ENCODE measurements at regions not wholly inside any gene's neighbourhood (a gene's known extent, or its start where the extent isn't known, plus 50 kb on each side); places are given as distances from the start of the nearest gene placed in this dataset.
"Not testable (repeated sequence)": the region's sequence is repeated elsewhere in the genome, so short reads cannot be mapped to it uniquely, and the experiment has no call there.

DNA sequence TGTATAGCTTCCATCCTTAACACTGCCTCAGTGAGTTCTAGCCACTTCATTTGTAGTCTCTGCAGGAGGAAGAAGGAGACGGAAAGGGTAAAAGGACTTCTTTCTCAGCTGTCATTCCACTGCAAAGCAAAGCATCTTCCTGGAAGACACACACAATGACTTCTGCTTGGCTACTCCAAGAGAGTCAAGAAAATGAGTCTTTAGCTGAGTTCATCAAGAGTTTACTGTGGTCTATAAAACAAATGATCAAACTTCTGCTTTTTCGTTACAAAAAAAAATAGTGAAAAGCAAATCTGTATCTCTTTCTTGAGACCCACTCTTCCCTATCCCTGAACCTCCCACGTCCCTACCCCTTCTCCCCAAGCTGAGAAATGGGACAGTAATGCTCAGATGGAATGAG, 205.0 kb upstream of the AHR start:
- DNase-seq (ENCODE audit: low read depth): no peak

DNA sequence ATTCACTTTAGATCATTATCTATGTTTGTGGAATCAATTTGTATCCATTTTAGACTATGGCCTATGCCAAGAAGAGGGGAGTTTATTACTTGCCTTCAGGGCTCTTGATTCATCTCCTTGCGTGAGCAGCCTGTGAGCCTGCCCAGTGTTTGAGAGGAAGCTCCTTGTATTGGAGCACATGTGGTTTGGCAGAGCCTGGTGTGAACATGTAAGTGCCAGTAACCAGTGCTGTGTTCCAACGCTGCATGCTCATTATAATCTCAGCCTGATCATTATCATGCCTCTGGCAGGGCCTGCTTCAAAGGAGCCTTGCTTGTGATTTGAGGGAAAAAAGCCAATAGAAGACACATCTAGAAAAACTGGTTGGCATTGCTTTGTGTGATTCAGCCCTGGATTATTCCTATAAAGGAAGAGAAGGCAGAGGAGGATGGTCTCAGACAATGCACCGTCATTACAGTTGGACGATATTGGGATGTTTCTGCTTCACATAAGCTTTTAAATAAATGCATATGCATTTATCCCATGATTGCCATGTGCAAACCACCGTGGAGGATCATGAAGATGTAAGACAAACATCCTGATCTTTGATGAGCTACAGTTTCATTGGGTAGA, 203.4 kb upstream of the AHR start:
- DNase-seq (ENCODE audit: low read depth): no peak

DNA sequence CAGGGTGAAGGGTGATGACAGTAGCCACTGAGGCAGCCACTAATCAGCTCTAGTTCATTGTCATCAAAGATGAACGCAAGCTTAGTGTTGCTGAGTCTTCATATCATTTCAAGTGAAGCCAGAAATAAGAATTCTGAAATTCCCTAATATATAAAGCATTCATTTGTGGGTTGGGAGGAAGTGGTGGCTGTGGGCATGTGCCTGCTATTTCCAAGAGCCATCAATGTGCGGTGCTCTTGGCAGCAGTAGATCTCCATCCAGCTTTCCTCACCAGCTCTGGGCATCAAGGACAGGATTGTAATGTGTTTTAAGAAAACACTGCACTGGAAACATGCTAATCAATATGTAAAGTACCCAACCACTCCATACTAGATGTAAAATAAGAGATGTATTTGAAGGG, 202.5 kb upstream of the AHR start:
- DNase-seq (ENCODE audit: low read depth): no peak

DNA sequence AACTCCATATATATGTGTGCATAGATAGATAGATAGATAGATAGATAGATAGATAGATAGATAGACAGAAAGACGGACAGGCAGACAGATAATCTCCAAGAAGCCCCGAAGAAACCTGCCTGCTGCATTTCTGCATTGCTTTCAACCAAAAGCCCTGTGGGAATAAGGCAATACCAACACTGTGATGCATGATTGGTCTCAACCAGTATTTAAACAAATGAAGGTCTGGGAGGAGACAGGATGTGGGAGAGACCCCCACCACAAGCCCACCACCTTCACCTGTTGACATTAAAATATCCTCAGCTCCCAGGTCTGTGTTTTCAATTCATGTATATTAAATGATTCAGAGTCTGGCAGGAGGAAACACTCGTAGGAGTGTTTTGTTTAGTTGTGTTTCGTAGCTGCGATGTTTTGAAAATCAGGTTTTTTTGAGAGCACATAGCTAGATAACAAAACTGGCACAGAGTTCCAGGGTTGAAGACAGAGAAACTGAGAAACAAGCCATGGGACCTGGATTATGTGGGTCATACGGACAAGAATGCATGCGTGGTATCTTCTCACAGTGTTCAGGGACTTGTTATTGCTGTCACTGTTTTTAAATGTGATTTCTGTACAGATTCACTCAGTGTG, 200.7 kb upstream of the AHR start:
- no peak for DNase-seq (ENCODE audit: low read depth)

DNA sequence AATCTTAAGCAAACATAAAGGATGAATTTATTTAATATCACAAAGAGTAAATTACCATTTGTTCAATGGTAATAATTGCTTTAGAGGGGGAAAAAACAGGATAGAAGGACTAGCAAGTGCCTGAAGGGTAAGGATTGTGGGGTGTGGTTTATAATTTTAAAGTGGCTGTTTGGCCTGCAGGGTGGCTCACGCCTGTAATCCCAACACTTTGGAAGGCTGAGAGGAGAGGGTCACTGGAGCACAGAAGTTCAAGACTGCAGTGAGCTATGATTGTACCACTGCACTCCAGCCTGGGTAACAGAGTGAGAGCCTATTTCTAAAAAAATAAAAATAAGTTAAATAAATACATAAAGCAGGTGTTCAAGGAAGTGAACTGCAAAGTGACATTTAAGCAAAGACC, 199.9 kb upstream of the AHR start:
- no peak for DNase-seq (ENCODE audit: low read depth)

DNA sequence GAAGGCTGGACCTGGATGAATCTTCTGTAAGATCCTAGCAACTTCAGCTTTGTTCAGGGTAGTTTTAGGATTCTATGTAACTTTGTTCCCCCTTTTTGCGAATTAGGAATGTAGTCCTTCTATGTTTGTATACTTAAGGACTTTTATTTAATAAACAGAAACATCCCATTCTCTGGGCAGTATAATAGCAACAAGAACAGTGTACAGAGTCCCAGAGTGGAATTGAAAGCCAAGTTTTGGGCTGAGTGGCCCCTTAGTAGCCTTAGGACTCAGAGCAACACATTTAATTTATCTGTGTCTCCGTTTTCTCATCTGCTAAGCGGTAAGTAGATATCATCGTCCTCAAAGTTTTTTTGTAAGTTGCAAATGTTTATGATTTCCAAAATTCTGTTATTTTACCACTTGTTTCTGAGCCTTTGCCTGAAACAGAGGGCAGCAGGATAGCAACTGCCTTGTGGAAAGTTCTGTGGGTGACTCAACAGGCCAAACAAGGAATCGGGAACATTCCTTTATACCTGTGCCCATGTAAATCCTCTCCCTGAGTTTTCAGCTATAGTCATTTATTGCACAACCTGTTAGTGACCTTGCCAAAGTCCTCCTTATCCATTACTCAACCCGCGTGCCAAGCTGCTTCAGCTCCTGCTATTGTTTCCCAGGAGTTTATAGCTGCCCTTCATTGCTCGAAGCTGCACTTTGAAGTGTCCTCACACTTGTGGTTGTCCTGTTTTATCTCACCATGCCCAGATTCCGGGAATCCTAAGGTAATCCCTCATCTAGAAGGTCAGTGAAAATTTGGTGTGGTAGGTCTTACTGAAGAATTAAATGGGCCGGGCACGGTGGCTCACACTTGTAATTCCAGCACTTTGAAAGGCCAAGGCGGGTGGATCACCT, 199.1 kb upstream of the AHR start:
- no peak for DNase-seq (ENCODE audit: low read depth)

DNA sequence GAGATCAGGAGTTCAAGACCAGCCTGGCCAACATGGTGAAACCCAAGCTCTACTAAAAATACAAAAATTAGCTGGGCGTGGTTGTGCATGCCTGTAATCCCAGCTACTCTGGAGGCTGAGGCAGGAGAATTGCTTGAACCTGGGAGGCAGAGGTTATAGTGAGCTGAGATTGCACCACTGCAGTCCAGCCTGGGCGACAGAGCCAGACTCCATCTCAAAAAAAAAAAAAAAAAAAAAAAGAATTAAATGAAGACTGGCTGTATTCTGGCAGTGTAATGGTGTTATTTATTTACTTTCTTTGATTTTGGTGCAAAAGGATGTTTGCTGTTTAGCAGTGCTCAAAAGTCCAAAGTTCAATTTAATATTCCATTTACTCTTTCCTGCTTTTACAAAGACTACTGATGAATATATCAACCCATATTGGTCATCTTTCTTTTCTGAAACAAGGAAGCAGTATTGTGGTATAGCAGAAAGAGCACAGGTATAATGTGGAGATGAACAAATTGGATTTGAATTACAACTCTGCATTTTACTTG, 198.4 kb upstream of the AHR start:
- not testable (repeated sequence) for DNase-seq (ENCODE audit: low read depth)

DNA sequence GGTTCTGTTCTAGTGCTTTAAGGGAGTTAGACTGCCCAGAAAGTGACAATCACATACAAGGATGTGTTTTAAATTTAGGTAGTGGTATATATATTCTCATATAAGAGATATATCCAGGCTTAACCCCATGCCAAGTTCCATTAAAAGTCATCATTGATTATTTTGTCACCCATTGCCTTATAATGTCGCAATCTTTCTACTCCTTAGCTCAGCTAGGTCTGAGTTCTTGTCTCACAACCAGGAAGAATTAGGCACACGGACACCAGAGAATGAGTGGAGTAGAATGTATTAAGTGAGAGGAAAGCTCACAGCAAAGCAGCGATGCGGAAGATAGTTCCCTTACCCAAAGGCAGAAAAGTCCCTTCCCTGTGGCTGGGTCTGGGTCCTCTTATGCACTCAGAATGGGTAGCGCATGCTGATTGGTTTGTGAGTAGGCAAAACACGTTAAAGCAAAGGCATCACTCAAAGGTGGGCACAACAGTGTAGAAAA, 197.2 kb upstream of the AHR start:
- DNase-seq (ENCODE audit: low read depth): no peak

DNA sequence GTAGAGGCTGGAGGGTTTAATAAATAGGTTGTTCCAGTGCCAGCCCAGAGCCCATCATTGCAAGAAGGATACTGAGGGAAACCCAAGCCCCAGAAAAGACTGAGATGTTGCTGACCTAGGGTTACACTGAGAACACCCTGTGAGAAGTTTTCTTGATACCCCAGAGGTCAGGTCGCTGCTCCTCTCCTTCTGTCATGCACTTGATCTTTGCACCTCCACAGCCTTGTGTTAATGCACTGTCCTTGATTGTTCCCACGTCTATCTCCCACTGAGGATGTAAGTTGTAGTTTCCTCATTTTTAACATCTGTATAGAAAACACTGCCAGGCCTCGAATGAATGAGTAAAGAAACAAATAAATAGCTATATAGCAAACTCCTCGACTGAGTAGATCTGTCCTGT, 195.3 kb upstream of the AHR start:
- no peak for DNase-seq (ENCODE audit: low read depth)

DNA sequence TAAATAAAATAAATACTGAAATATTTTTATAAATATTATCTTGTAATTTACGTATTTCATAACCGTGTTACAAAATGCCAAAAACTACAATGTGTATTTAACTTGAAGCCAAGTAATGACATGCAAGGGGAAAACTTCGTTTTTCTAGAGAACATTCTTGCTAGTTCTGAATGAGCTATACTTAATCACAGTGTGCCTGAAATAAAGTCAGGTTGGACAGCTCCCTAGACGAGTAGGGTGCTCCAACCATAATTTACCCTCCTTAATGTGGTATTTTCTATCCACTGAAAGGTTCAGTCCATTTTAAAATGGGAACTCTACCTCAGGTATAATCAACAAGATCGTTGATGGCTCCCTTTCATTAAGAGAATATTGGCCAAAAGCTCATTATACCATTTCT, 194.5 kb upstream of the AHR start:
- no peak for DNase-seq (ENCODE audit: low read depth)

DNA sequence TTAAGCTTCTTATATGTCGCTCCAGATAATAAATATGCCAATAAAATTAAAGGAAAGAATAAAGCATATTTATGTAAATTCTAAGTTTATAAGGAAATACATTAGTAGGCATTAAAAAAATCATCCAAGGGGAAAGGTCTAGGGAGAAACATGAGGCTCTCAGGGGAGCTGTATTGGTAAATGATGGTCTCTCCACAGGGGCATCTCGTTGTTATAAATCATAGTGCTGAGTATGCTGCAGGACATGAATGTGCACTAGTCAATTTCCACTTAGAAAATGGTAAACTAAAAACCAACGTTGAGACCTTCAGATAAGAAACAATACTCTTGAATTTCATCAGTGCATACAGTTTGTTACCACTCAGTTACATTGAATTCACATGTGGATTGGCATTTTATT, 194.0 kb upstream of the AHR start:
- no peak for DNase-seq (ENCODE audit: low read depth)

DNA sequence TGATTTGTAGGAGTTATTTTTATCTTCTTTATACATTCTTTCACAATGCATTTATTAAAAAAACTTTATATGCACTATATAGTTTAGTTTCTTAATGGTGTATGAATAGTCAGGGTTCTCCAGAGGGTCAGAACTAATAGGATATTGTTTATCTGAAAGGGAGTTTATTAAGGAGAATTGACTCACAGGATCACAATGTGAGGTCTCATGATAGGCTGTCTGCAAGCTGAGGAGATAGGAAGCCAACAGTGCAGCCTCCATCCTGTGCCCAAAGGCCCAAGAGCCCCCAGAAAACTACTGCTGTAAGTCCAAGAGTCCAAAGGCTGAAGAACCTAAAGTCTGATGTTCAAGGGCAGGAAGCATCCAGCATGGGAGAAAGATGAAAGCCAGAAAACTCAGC, 192.8 kb upstream of the AHR start:
- DNase-seq (ENCODE audit: low read depth): no peak

DNA sequence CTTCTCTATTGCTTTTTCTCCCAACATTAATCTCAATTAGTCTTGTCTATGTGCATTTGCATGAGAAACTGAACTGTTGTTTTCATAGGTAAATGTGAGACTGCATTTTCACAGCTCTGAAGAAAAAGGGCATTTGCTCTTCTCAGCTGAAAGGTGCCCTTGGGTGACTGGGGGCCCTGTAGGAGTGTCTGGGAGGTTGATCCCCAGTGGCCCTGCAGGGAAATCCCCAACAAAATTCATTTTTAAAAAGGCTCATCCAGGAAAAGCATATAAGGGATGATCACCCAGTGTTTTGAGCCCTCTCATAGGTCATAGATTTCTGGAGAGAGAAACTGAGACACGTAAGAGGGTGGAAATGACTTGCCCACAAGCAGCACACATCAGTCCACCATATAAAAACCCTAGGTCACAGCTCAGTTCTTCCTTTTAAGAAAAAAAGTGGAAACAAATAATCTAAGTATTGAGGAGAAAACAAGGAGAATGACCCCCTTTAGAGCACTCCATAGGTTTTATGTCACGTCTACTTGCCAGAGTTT, 190.3 kb upstream of the AHR start:
- DNase-seq (ENCODE audit: low read depth): no peak

DNA sequence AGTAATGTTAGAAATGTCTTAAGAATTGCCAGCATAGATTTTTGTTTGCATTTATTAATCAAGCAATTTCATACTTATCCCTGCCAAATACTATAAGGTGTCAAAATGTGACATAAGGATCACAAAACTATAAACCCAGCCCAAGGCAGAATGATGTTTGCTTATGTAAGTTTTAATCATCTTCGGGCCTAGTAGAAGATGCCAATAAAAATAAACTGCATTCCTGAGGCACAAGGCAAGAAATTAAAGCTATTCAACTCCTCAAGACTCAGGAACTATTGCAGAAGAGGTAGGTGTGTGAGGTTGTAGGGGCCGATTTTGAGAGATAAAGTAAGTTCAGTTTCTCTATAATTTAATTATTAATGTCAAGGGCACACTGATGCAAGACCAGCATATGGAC, 189.4 kb upstream of the AHR start:
- no peak for DNase-seq (ENCODE audit: low read depth)

DNA sequence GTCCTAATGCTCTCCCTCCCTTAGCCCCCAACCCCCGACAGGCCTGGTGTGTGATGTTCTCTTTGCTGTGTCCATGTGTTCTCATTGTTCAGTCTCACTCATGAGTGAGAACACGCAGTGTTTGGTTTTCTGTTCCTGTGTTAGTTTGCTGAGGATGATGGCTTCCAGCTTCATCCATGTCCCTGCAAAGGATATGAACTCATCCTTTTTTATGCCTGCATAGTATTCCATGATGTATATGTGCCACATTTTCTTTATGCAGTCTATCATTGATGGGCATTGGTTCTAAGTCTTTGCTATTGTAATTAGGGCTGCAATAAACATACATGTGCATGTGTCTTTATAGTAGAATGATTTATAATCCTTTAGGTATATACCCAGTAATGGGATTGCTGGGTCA, 184.7 kb upstream of the AHR start:
- DNase-seq (ENCODE audit: low read depth): not testable (repeated sequence)

DNA sequence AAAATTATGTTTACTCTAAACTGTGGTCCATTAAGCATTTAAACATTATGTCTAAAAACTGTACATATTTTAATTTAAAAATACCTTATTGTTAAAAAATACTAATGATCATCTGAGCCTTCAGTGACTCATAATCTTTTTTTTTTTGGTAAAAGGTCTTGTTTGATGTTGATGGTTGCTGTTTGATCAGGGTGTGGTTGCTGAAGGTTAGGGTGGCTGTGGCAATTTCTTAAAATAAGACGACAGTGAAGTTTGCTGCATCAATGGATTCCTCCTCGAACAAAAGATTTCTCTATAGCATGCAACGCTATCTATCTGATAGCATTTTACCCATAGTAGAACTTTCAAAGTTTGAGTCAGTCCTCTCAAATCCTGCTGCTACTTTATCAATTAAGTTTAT, 180.0 kb upstream of the AHR start:
- no peak for DNase-seq (ENCODE audit: low read depth)

DNA sequence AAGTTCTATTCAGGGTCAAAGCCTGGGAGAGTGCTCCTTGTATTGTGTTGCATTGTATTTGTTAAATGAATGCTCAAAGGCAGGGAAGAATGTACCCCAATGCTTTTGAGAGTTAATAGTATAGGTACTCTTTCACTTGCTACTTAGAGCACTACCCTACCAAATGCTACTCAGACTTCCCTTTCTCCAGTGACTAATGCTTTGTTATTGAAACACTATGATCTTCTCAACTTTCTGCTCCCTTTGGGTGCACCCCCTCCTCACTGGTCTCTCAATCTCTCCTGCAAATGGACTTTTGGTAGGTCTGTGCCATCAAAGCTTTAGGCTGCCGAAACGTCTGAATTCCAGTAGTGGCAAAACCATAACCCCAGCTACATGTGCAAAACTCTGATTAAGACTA, 177.7 kb upstream of the AHR start:
- no peak for DNase-seq (ENCODE audit: low read depth)

DNA sequence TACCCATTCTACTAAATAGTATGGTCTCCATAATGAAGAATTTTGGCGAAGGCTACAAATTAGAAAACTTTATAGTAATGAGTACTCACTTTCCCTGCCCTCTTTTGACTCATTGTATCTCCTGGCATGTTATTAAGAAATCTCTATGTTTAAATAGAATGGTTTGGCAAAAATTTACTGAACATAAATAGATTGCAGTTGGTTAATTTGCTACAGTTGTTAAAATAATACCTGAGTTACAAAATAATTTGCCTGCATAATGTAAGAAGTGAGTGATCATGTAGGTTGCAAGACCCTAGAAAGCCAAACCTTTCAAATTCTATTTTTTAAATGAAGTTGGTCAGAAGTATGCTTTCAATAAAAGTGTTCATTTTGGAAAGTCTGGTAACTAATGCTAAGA, 176.8 kb upstream of the AHR start:
- DNase-seq (ENCODE audit: low read depth): no peak

DNA sequence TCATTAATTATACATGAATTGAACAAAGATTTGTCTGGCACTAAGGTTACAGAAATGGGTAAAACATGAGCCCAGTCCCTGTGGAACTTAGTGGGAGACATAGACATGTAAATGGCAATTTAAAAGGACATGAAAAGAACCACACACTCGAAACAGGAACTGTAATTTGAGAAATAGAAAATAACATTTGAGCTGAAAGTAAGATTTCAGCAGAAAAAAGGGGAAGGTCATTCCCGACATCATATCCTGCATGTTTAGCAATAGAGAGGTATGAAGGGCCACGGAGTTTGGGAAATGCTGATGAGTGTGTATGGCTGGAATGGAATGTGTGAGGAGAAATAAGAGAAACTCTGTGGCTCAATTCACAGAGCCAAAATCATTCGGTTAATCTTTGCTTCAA, 175.4 kb upstream of the AHR start:
- no peak for DNase-seq (ENCODE audit: low read depth)

DNA sequence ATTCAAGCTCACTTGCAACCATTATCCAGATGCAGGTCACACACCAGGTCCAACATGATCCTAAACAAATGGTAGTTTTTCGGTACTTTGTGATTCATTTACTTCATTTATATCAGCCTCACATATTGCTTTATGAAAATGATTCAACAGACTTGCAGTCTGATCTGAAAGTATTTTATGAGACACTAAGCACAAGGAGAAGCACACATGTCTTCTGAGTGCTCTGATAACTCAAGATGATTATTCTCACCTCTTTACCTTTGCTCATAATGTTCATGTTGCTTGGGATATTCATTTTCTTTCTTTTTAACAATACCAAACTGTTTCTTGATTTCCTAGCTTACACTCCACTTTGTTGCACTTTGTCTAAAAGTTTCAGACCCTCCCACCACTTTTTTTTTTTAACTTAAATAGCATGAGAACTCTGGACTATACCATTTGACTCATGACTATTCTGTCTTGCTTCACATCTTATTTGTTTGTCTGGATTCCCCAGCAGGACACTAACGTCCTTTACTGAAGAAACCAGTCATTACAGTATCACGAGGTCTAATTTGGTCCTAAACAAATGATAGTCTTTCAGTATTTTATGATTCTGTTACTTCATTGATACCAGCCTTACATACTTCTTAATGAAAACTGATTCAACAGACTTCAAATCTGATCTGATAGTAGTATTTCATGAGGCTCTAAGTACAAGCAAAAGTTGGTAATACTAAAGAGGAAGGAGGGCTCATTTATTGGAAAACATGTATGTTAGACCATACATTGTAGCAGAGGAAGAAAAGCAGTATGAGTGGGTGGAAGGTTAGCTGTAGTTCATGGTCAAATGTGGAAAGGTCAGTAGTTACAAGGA, 171.8 kb upstream of the AHR start:
- DNase-seq (ENCODE audit: low read depth): no peak

DNA sequence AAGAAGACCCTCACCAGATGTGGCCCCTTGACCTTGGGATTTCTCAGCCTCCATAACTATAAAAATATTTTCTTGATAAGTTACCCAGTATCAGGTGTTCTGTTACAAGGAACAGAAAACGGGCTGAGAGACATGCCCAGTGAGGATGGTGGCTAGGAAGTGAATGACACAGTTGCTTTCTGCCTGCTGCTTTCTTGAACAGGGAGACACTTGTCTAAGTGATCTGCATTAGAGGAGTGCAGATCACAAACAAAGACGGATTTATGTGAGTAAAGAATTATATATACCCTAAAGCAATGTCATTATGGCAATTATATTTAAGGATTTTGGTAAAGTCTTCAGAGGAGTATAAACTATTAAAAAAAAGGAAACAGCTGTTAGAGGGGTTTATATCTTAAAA, 169.2 kb upstream of the AHR start:
- DNase-seq (ENCODE audit: low read depth): no peak

Measured in stimulated activated CD8-positive, alpha-beta memory T cell treated with anti-CD3 and anti-CD28 coated beads, Interleukin-15, amount 100 ng/mL, for 1 hour (primary cell).